ENCODE measurements at regions not wholly inside any gene's neighbourhood (a gene's known extent, or its start where the extent isn't known, plus 50 kb on each side); places are given as distances from the start of the nearest gene placed in this dataset.

DNA sequence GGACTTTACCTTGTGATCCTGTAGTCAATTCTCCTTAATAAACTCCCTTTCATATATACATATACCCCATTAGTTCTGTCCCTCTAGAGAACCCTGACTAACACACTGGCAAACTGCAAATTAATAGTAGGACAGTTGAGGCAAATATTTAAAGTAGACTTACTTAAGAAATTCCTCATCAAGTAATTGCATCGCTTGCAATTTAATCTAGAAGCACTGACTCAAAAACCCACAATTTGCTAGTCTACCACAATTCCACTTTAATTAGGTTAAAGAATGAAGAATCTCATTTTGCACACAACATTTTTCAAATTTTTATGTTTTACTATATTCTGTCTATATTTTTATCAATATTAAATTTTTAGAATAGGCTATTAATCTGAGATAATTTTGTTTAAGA is 188.1 kb downstream of the PLOD2 start:
- DNase-seq (no peak), ATAC-seq (no peak), FAIRE-seq (no peak)
- Histone ChIP-seq H3K4me1 (peaks cover 0 to 4% (median 0%) of the 10 kb centered on the region in 3 donors), H3K27ac (no peak overlapping the region), H3K27me3 (no peaks in the 10 kb centered on the region), H3K36me3 (no peaks in the 10 kb centered on the region), H3K9me3 (no peaks in the 10 kb centered on the region), H3K4me3 (no peak overlapping the region)
- intact Hi-C loops (cut with DNase I), result no loop called here
- TF ChIP-seq, protein P1, sequence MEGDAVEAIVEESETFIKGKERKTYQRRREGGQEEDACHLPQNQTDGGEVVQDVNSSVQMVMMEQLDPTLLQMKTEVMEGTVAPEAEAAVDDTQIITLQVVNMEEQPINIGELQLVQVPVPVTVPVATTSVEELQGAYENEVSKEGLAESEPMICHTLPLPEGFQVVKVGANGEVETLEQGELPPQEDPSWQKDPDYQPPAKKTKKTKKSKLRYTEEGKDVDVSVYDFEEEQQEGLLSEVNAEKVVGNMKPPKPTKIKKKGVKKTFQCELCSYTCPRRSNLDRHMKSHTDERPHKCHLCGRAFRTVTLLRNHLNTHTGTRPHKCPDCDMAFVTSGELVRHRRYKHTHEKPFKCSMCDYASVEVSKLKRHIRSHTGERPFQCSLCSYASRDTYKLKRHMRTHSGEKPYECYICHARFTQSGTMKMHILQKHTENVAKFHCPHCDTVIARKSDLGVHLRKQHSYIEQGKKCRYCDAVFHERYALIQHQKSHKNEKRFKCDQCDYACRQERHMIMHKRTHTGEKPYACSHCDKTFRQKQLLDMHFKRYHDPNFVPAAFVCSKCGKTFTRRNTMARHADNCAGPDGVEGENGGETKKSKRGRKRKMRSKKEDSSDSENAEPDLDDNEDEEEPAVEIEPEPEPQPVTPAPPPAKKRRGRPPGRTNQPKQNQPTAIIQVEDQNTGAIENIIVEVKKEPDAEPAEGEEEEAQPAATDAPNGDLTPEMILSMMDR (IDR thresholded peaks at IDR 0.05), result no peak
- WGBS, 2 donors, result 93 to 98% methylated on average over 1 of the region's 1 CpG

DNA sequence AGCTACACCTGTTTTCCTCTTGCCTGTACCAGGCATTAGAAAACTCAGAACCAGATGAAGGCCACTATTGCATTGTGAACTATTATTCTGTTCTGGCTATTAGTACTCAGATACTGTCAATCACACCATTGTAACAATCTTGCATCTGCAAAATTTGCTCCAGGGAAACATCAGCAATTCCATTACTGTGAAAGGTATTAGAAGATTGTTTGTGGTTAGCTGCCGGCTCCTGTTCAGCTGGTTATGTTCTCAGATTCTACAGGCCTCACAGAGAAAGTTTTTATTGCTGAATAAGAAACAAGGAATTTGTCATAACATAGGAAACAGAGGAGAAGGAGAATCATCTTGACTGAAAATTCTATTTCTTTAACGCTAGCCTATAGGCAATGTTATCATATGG is 179.9 kb downstream of the PLOD2 start:
- FAIRE-seq, result no peak

DNA sequence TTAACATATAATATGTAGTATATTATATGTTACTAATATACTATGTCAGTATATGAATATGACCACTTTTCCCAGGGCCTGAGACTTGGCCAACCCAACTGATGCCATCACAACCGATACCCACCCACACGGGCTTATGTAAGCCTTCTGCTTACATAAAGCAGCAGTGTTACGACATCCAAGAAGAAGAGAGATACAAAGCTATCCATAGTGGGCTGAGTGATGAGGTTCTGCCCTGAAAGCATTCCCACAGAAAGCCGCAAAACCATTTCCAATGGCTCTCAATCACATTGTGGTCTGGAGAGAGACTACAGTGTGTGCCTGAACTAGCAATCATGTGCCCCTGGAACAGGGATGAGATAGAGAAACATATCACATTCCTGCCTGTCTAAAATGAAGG is 177.9 kb downstream of the PLOD2 start:
- TF ChIP-seq, protein P1 (IDR thresholded peaks at IDR 0.05), result no peak
- ATAC-seq, result no peak
- H3K36me3 ChIP-seq, result no peaks in the 10 kb centered on the region
- H3K4me1 ChIP-seq, result no peaks in the 10 kb centered on the region
- intact Hi-C loops (cut with DNase I), result no loop called here
- WGBS, 2 donors, result 90 to 95% methylated on average over 4 of the region's 4 CpGs
- no peak overlapping the region for H3K4me3 ChIP-seq
- no peak overlapping the region for H3K27ac ChIP-seq
- no peak for FAIRE-seq
- no peaks in the 10 kb centered on the region for H3K9me3 ChIP-seq
- H3K27me3 ChIP-seq, result no peaks in the 10 kb centered on the region
- DNase-seq, result no peak

More for the DNA sequence above, 179.9 kb downstream of the PLOD2 start:
- TF ChIP-seq, protein P1 (IDR thresholded peaks at IDR 0.05), result no peak
- H3K36me3 ChIP-seq, result no peaks in the 10 kb centered on the region
- ATAC-seq, result no peak
- no peak overlapping the region for H3K4me3 ChIP-seq
- no peak overlapping the region for H3K27ac ChIP-seq
- WGBS, 2 donors, result 81 to 88% methylated on average over 2 of the region's 2 CpGs
- no peaks in the 10 kb centered on the region for H3K9me3 ChIP-seq
- no peaks in the 10 kb centered on the region for H3K4me1 ChIP-seq
- intact Hi-C loops (cut with DNase I), result no loop called here
- DNase-seq, result no peak
- no peaks in the 10 kb centered on the region for H3K27me3 ChIP-seq
